NCI-H1105 treated with DMSO at 0.1 percent for 48 hours (cell line): ENCODE measurements at regions not wholly inside any gene's neighbourhood (a gene's known extent, or its start where the extent isn't known, plus 50 kb on each side); places are given as distances from the start of the nearest gene placed in this dataset.
"Not testable (repeated sequence)": the region's sequence is repeated elsewhere in the genome, so short reads cannot be mapped to it uniquely, and the experiment has no call there.

Experiments
- DNase-seq: peaks from one replicate; lab custom pipeline; 2025; lab: John Stamatoyannopoulos, UW

GRCh38 chr1:115181231-115181630 lies 91.9 kb upstream of the TSPAN2 start:
- no peak for DNase-seq

- no peak for DNase-seq
These were observed 90.2 kb upstream of the TSPAN2 start for GRCh38 chr1:115179397-115180079.

GRCh38 chr1:115176189-115176588 lies 86.9 kb upstream of the TSPAN2 start:
- DNase-seq: no peak

- DNase-seq: no peak
These were observed 86.3 kb upstream of the TSPAN2 start for GRCh38 chr1:115175596-115175995.

- DNase-seq: no peak
These were observed 83.8 kb upstream of the TSPAN2 start for GRCh38 chr1:115173151-115173550.

- DNase-seq: no peak
These were observed 83.0 kb upstream of the TSPAN2 start for GRCh38 chr1:115172270-115172669.

GRCh38 chr1:115170961-115171392 lies 81.7 kb upstream of the TSPAN2 start:
- no peak for DNase-seq

GRCh38 chr1:115170377-115170776 lies 81.1 kb upstream of the TSPAN2 start:
- no peak for DNase-seq

GRCh38 chr1:115168026-115168425 lies 78.7 kb upstream of the TSPAN2 start:
- DNase-seq: no peak

- DNase-seq: no peak
These were observed 77.3 kb upstream of the TSPAN2 start for GRCh38 chr1:115166531-115167091.

GRCh38 chr1:115165776-115166175 lies 76.5 kb upstream of the TSPAN2 start:
- no peak for DNase-seq

GRCh38 chr1:115164940-115165705 lies 75.8 kb upstream of the TSPAN2 start:
- no peak for DNase-seq

- DNase-seq: no peak
These were observed 75.2 kb upstream of the TSPAN2 start for GRCh38 chr1:115164484-115164883.

- no peak for DNase-seq
These were observed 71.4 kb upstream of the TSPAN2 start for GRCh38 chr1:115160728-115161127.

GRCh38 chr1:115159958-115160357 lies 70.7 kb upstream of the TSPAN2 start:
- DNase-seq: no peak

GRCh38 chr1:115158181-115158580 lies 68.9 kb upstream of the TSPAN2 start:
- peak; percentile 47 for DNase-seq

- no peak for DNase-seq
These were observed 67.6 kb upstream of the TSPAN2 start for GRCh38 chr1:115156826-115157468.

- no peak for DNase-seq
These were observed 64.8 kb upstream of the TSPAN2 start for GRCh38 chr1:115153966-115154557.

- not testable (repeated sequence) for DNase-seq
These were observed 58.6 kb upstream of the TSPAN2 start for GRCh38 chr1:115147928-115148327.

- no peak for DNase-seq
These were observed 55.9 kb upstream of the TSPAN2 start for GRCh38 chr1:115145226-115145625.

- no peak for DNase-seq
These were observed 54.9 kb upstream of the TSPAN2 start for GRCh38 chr1:115144176-115144575.

- peak; percentile 49 for DNase-seq
These were observed 53.3 kb upstream of the TSPAN2 start for GRCh38 chr1:115142616-115143015.

- DNase-seq: no peak
These were observed 51.8 kb upstream of the TSPAN2 start for GRCh38 chr1:115141145-115141454.
